HEK293T (cell line): ENCODE measurements at regions not wholly inside any gene's neighbourhood (a gene's known extent, or its start where the extent isn't known, plus 50 kb on each side); places are given as distances from the start of the nearest gene placed in this dataset.

ENCODE experiments used
- CTCF ChIA-PET: fragments of 350-600 bp; formaldehyde crosslinking; extraction: SDS; loops from one replicate; lab custom pipeline; 2021; ENCODE audit warnings: antibody characterized with exemption, inconsistent platforms; lab: Yijun Ruan, JAX
- POLR2A ChIA-PET: fragments of 350-600 bp; formaldehyde crosslinking; extraction: SDS; loops from one replicate; lab custom pipeline; 2020; ENCODE audit warnings: antibody characterized with exemption, inconsistent platforms; lab: Yijun Ruan, JAX
- DNase-seq: peaks from one replicate; pipeline ENCODE4 v3.0.0; 2012; ENCODE audit warnings: mixed read lengths; ENCODE audit errors: extremely low spot score
- ARNT ChIP-seq: fragments of 450-650 bp; IDR thresholded peaks from 2 replicates; pipeline ENCODE4 v1.6.1; 2017; ENCODE audit warnings: mild to moderate bottlenecking
- BHLHE40 ChIP-seq: fragments of 450-650 bp; IDR thresholded peaks from 2 replicates; pipeline ENCODE4 v1.6.1; 2016; ENCODE audit warnings: mild to moderate bottlenecking, moderate library complexity, borderline replicate concordance
- CTBP1 ChIP-seq: fragments of 450-650 bp; IDR thresholded peaks from 2 replicates; pipeline ENCODE4 v1.6.1; 2016; ENCODE audit warnings: borderline replicate concordance
- ELF4 ChIP-seq: fragments of 450-650 bp; IDR thresholded peaks from 2 replicates; pipeline ENCODE4 v1.6.1; 2017; ENCODE audit warnings: antibody characterized with exemption
- FOXA1 ChIP-seq: fragments of 450-650 bp; IDR thresholded peaks from 2 replicates; pipeline ENCODE4 v1.6.1; 2016; ENCODE audit warnings: mild to moderate bottlenecking
- FOXK2 ChIP-seq: fragments of 450-650 bp; IDR thresholded peaks from 2 replicates; pipeline ENCODE4 v1.6.1; 2016; ENCODE audit warnings: mild to moderate bottlenecking
- FOXM1 ChIP-seq: fragments of 450-650 bp; IDR thresholded peaks from 2 replicates; pipeline ENCODE4 v1.6.1; 2017; ENCODE audit warnings: mild to moderate bottlenecking, borderline replicate concordance
- HDGF ChIP-seq: fragments of 450-650 bp; IDR thresholded peaks from 2 replicates; pipeline ENCODE4 v1.6.1; 2017; ENCODE audit warnings: antibody characterized with exemption, borderline replicate concordance
- L3MBTL2 ChIP-seq: fragments of 450-650 bp; conservative IDR thresholded peaks from 2 replicates; pipeline ENCODE4 v1.6.1; 2016; ENCODE audit warnings: mild to moderate bottlenecking
- LEF1 ChIP-seq: fragments of 450-650 bp; IDR thresholded peaks from 2 replicates; pipeline ENCODE4 v1.6.1; 2017; ENCODE audit warnings: mild to moderate bottlenecking, borderline replicate concordance
- NFRKB ChIP-seq: fragments of 450-650 bp; IDR thresholded peaks from 2 replicates; pipeline ENCODE4 v1.6.1; 2016; ENCODE audit warnings: mild to moderate bottlenecking, moderate library complexity
- SP1 ChIP-seq: fragments of 450-650 bp; IDR thresholded peaks from 2 replicates; pipeline ENCODE4 v1.6.1; 2017
- SUZ12 ChIP-seq: fragments of 450-650 bp; IDR thresholded peaks from 2 replicates; pipeline ENCODE4 v1.6.1; 2016; ENCODE audit warnings: mild to moderate bottlenecking
- TARDBP ChIP-seq: fragments of 450-650 bp; IDR thresholded peaks from 2 replicates; pipeline ENCODE4 v1.6.1; 2016
- ZNF384 ChIP-seq: fragments of 450-650 bp; IDR thresholded peaks from 2 replicates; pipeline ENCODE4 v1.6.1; 2016
- TF ChIP-seq, protein P1 (sequence below): fragments of 450-650 bp; IDR thresholded peaks from 2 replicates; pipeline ENCODE4 v1.6.1; 2016

DNA sequence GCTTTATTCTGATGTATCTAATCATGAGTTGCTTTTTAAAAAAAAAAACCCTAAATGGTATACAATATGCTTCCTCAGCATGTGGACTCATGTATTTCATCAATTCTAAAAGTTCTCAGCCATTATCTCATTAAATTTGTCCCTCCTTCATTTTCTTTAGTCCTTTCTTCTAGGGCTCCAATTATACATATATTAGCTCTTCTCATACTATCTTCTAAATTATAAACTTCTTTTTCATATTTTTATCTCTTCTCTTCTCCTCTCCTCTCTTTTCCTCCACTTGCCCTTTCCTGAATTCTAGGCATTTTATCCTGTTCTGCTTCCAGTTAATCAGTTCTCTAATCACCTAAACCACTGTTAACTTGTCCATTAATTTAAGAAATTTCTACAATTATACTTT, 55.0 kb upstream of the IL33 start:
- POLR2A ChIA-PET: no interaction called here
- TF ChIP-seq FOXA1: no peak
- TF ChIP-seq, protein P1, sequence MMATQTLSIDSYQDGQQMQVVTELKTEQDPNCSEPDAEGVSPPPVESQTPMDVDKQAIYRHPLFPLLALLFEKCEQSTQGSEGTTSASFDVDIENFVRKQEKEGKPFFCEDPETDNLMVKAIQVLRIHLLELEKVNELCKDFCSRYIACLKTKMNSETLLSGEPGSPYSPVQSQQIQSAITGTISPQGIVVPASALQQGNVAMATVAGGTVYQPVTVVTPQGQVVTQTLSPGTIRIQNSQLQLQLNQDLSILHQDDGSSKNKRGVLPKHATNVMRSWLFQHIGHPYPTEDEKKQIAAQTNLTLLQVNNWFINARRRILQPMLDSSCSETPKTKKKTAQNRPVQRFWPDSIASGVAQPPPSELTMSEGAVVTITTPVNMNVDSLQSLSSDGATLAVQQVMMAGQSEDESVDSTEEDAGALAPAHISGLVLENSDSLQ: no peak
- no peak for TF ChIP-seq CTBP1
- no peak for TF ChIP-seq BHLHE40
- TF ChIP-seq LEF1: no peak
- TF ChIP-seq SP1: no peak
- TF ChIP-seq FOXK2: no peak
- no peak for TF ChIP-seq L3MBTL2
- no peak for TF ChIP-seq FOXM1
- no peak for TF ChIP-seq SUZ12
- no peak for TF ChIP-seq TARDBP
- no peak for TF ChIP-seq NFRKB
- no peak for TF ChIP-seq ELF4
- TF ChIP-seq ARNT: no peak
- no peak for TF ChIP-seq ZNF384
- no peak for TF ChIP-seq HDGF
- CTCF ChIA-PET: no interaction called here

DNA sequence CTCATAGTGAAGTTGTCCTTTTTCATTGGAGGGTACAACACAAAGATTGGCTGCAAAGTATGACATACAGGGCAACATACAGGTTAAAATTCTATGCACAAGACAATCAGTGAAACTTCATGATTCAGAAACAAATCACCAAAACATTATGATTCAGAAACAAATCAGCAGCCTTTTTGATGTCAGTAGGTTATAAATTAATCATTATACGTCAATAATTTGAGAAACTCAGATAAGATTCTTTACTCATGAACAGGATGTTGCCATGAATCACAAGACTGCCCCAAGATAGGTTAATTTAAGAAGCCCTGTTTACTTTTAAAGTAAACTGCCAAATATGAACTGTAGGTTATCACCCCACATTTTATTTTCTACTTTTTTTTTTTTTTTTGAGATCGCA, 62.2 kb upstream of the IL33 start:
- CTCF ChIA-PET: no interaction called here
- DNase-seq: no peak

More for the DNA sequence above, 55.0 kb upstream of the IL33 start:
- DNase-seq: no peak

GRCh38 chr9:6152788-6153187, 62.8 kb upstream of the IL33 start:
- no peak for DNase-seq
- TF ChIP-seq, protein P1: 0 out of 2 replicates have a peak, but pooled peaks have one; percentile 6
- no peak for TF ChIP-seq NFRKB
- CTCF ChIA-PET: no interaction called here
- POLR2A ChIA-PET: no interaction called here

More for the DNA sequence above, 62.2 kb upstream of the IL33 start:
- TF ChIP-seq NFRKB: no peak
- TF ChIP-seq FOXK2: no peak
- no peak for TF ChIP-seq SP1
- no peak for TF ChIP-seq LEF1
- TF ChIP-seq FOXM1: no peak
- TF ChIP-seq TARDBP: no peak
- TF ChIP-seq ARNT: no peak
- no peak for TF ChIP-seq L3MBTL2
- TF ChIP-seq CTBP1: no peak
- POLR2A ChIA-PET: no interaction called here

- TF ChIP-seq FOXK2 (no peak), NFRKB (no peak), LEF1 (no peak), SP1 (no peak), ZNF384 (no peak), TARDBP (no peak), ELF4 (no peak), FOXA1 (no peak), SUZ12 (no peak), HDGF (no peak)
- ChIA-PET POLR2A (no interaction called here), CTCF (no interaction called here)
- DNase-seq: no peak
Observed at GRCh38 chr9:6150483-6150882, 65.1 kb upstream of the IL33 start.

GRCh38 chr9:6149315-6149714, 66.3 kb upstream of the IL33 start:
- CTCF ChIA-PET: no interaction called here

GRCh38 chr9:6147846-6148245, 67.8 kb upstream of the IL33 start:
- DNase-seq: no peak
- ChIA-PET POLR2A (no interaction called here), CTCF (no interaction called here)
- TF ChIP-seq FOXK2: no peak

More at GRCh38 chr9:6149315-6149714, 66.3 kb upstream of the IL33 start:
- POLR2A ChIA-PET: no interaction called here
- TF ChIP-seq, protein P1: no peak
- no peak for TF ChIP-seq FOXK2
- no peak for TF ChIP-seq FOXA1
- no peak for TF ChIP-seq L3MBTL2
- TF ChIP-seq ZNF384: no peak
- TF ChIP-seq NFRKB: no peak
- no peak for TF ChIP-seq TARDBP
- no peak for TF ChIP-seq SP1
- TF ChIP-seq CTBP1: no peak
- TF ChIP-seq HDGF: no peak
- no peak for TF ChIP-seq LEF1
- TF ChIP-seq ELF4: no peak
- no peak for TF ChIP-seq SUZ12
- TF ChIP-seq FOXM1: no peak
- TF ChIP-seq ARNT: no peak
- no peak for TF ChIP-seq BHLHE40
- DNase-seq: no peak

GRCh38 chr9:6144947-6145346, 70.7 kb upstream of the IL33 start:
- TF ChIP-seq CTBP1: no peak
- no peak for TF ChIP-seq TARDBP
- TF ChIP-seq ZNF384: no peak
- TF ChIP-seq FOXA1: no peak
- TF ChIP-seq FOXM1: no peak
- POLR2A ChIA-PET: no interaction called here
- CTCF ChIA-PET: no interaction called here
- no peak for DNase-seq
